VCaP (cell line): ENCODE measurements at regions not wholly inside any gene's neighbourhood (a gene's known extent, or its start where the extent isn't known, plus 50 kb on each side); places are given as distances from the start of the nearest gene placed in this dataset.
"Not testable (repeated sequence)": the region's sequence is repeated elsewhere in the genome, so short reads cannot be mapped to it uniquely, and the experiment has no call there.

Experiments used
- H3K27ac ChIP-seq: fragments of 450-650 bp; 2 replicates; pipeline ENCODE4 v1.5.1; 2017
- CTCF ChIP-seq: fragments of 450-650 bp; conservative IDR thresholded peaks from 2 replicates; pipeline ENCODE4 v1.5.1; 2017; ENCODE audit warnings: mild to moderate bottlenecking, moderate library complexity

DNA sequence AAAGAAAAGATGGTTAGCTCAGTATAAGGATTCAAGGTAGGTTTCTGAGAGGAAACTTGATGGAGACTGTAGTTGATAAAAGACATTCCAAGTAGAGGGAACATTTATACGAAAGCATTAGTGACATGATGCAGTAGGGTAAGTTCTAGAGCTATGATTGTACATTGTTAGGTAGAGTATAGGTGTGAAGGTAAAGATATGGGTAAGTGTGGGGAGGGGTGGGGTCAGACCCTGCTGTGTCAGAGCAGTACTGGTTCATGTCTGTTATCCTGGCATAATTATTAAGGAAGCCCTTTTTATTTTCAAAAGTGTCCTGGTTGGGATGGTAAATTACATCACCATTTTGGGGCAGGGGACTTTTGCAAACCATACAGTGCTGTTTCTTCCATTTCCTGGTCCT is 635.8 kb downstream of the COL12A1 start:
- no peak overlapping the region for H3K27ac ChIP-seq
- no peak for TF ChIP-seq CTCF

DNA sequence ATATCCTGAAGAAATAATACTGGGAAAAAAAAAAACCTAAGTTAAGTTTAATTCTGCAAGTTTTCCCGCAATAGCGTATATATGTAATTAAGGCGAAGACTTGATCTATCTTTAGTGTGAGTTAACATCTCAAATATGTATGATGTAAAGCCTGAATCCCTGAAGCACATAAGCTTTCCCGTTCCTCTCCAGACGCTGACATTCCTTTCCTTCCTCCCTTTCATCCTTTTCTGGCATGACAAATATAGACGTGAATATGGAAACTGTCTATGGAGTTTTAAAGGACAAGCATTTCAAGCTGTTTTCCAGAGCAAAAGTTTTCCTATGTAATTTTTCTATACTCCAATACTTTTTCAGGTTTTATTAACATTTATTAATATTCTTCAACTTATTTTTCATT is 637.0 kb downstream of the COL12A1 start:
- H3K27ac ChIP-seq = no peak overlapping the region
- no peak for TF ChIP-seq CTCF

- H3K27ac ChIP-seq = not testable (repeated sequence)
Observed at GRCh38 chr6:74567923-74568290, 637.9 kb downstream of the COL12A1 start.

DNA sequence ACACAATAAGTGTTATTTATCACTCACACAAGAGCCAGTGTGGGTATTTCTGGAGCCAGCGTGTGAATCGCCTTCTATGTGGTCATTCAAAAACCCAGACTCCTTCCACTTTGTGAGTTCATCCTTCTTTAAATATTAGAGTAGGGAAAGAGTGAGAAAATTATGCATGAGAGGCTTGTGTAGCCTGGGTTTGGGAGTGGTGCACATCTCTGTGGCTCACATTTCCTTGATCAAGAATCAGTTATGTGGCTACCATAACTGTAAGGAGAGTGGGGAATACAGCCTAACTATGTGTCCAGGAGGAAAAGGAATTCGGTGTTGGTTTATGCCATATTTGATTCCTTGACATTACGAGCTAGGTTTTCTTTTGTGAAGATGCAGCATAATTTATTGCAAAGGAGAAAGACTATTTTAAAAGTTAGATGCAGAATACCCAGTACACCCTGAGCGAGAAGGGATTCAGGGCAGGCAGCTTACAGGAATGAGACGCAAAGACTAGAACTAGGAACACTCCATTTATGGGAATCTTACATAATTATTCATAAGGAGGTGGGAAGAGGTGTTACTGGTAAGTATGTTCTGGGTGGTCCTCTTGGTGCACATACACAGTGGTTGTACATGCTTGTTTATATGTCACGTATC is 638.5 kb downstream of the COL12A1 start:
- TF ChIP-seq CTCF = no peak
- H3K27ac ChIP-seq = no peak overlapping the region

GRCh38 chr6:74557236-74557635 is 648.6 kb downstream of the COL12A1 start:
- no peak overlapping the region for H3K27ac ChIP-seq
- no peak for TF ChIP-seq CTCF

DNA sequence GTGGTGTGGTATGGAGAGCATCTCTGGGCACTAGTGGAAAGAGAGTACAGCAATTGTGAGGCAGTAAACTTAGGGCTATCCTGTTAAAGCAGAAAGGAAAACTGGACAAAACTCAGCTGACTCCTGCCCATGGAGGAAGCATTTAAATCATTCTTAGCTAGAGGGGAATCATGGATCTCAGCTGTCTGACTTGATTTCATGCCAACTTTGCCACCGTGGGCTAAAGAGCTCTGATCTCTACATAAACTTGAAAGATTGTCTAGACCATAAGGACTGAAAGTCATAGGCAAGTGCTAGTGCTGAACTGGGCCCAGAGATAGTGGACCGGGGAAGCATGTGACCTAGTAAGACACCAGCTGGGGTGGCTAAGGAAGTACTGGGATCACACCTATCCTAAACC is 651.8 kb downstream of the COL12A1 start:
- H3K27ac ChIP-seq = no peak overlapping the region
- TF ChIP-seq CTCF = no peak

DNA sequence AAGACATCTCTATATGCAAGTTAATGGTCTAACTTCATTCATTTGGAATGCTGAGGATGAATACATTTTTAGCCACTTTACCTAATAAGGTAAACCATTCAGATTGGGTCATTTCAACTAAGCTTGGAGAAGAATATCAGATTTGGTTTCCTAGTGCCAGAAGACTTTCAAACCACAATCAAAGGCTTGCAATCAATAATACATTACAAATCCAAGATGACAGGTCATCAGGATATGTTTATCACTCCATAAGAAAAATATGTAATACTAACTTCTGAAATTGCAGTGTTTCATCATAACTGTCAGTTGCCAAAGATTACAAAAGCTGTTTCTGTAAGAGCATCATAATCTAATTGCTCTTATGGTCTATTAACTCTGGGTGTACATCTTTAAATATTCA is 654.0 kb downstream of the COL12A1 start:
- TF ChIP-seq CTCF = no peak
- H3K27ac ChIP-seq = no peak overlapping the region

DNA sequence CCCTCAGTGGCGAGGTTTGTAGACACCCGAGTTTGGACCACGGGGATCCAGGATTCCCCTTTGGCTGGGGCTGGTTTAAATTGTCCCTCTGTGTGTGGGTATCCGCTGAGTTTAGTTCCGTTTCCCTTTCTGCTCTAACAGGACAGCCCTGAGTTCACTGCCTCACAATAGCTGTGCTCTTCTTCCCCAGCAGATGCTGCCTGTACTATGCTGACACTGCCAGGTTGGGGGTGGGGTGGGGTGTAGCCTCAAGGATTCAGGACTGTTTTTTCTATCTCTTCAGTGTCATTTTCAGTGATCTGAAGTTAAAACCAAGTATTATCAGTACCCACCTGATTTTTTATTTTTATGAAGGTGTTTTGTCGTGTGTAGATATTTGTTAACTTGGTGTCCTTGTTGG is 655.0 kb downstream of the COL12A1 start:
- no peak overlapping the region for H3K27ac ChIP-seq
- no peak for TF ChIP-seq CTCF
